Renal cortical epithelial cell (primary cell): ENCODE measurements at regions not wholly inside any gene's neighbourhood (a gene's known extent, or its start where the extent isn't known, plus 50 kb on each side); places are given as distances from the start of the nearest gene placed in this dataset.
A peak's percentile ranks its signal among the peaks of the same experiment; 100 is the strongest.

ENCODE experiments used
- DNase-seq: peaks from one replicate; pipeline ENCODE4 v3.0.0-alpha.2; 2011; ENCODE audit warnings: low read depth

DNA sequence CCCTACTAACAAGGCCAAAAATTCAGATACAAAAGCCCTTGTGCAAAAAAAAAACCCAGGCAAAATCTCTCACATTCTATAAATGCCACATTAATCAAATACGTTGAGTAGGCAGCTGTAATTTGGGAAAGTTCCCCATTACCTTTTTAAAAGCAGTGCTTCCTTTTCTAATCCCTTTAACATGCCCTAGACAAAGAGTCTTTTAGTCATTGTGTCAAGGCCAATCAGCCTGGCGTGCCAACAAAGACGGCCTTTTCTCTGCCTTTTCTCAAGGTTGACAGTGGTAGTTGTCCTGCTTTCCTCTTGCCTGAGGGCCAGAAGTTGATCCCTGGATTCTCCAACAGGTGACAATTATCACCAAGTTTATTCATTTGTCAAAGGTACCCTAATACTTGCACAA lies 62.5 kb upstream of the METAP2 start:
- no peak for DNase-seq

DNA sequence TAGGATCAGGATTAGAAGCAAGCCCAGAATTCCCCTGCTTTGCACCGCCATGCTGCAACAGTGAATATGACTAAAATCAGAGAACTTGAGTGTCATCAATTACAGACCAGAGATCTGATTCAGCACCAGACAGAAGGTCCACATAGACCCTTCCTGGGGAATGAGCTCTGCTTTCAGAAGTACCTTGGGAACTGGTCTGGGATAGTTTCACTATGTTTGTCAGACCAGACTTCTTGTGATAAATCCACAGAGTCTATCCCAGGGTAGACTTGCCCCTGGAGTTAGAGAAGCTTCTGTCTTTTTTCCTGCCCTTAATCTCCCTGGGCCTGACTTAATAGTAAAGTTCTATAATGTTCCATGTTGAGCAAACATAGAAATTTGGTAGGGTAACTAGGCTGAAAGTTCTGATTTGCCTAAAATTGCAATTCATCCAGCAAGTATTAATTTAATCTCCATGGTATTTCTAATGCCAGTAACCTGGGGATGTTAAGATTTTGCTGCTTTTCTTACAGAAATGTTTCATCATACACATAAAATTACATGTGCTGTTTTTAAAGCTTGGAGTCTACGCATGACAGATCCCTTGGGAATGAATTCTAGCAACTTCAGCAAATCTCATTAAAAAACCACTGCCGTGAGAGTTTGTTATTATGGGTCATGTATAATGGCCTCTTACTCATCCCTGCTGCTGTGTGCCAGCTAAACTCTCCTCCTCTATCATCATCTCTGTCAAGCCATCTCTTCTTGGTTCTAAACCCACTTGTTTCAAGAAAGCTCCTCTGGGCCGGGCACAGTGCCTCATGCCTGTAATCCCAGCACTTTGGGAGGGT lies 61.3 kb upstream of the METAP2 start:
- peak; percentile 89 for DNase-seq

DNA sequence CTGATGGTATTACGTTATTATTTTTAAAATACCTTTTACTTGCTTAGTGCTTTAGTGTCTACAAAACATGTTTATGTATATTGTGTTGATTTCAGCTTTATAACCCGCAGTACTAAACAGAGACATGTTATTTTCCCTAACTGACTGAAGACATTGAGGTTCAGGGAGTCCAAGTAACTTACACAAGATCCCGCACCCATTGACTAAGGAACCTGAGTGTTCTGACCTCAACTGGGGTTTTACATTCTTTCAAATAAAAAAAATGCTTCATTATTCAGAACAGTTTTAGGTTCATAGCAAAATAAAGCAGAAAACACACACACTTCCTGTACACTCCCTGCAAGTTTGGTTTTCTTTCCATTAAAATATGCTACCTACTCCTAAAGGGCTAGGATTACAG lies 60.4 kb upstream of the METAP2 start:
- DNase-seq = peak; percentile 18

DNA sequence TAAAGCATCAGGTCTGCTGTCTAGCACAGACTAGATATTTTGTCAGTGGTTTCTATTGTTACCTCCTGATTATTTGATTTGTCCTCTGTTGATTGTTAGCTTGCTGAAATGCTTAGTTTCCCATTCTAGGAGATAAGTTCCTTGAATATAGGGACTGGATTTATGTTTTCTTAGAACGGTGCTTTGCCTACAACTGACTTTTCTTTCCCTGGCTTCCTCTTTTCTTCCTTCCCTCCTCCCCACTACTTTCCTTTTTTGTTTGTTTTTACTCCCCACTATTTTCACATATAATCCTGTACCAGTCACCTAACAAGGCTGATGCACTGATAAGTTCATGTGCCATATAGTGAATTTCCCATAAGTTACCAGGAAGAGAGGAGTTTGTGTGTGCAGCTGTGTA lies 58.5 kb upstream of the METAP2 start:
- DNase-seq = no peak

DNA sequence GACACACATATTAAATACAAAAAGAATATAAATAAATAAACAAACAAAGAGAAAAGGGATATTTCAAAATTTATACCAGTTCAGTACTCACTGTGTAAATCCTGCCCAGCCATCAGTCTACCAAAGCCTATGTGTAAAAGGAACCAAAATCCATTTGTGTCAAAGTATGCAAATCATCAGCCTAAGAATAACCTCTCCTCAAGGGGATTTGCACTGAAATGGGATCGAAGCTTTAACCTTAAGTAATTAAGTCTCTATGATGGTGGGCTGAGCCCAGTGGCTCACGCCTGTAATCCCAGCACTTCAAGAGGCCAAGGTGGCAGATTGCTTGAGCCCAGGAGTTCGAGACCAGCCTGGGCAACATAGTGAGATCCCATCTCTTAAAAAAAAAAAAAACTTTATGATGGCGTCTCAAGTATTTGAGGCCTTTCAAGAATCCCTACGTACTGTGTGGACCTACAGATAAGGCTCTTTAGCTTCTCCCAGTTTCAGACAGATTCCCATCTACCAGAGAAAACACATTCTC lies 57.8 kb upstream of the METAP2 start:
- no peak for DNase-seq

DNA sequence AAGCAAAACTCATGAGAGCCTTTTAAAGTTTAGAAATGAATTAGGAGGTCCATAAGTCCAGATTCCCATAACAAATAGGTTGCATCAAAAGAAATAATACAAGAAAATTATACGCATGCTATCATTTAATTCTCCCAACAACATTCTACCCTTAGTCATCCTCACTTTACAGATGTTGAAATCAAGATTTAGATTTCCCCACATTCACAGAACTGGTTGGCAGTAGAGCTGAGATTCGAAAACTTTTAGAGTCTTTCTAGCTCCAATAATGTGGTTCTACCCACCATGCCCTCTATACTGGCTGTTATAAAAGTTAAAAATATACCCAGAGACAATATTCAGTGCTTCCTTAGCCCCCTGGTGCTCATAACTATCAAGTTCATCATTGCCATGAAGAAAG lies 56.6 kb upstream of the METAP2 start:
- no peak for DNase-seq

DNA sequence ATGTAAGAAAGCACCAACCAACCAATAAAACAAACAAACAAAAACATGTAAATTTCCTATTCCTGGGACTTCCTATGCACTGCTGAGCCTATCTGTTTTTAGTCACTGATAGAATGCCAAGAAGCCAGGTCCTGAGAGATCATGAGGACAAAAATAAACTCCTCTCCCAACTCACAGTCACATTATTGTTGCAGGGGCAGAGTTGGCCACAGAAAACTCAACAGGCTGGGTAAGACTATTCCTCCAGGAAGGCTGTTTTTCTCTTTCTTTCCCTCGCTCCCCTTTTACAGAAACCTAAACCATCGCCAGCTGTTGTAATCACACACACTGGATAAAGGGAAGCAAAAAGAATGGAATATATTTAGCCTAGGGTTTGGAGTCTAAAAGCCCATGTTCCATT lies 55.8 kb upstream of the METAP2 start:
- DNase-seq = no peak
